Erythroblast (primary cell): ENCODE measurements at regions not wholly inside any gene's neighbourhood (a gene's known extent, or its start where the extent isn't known, plus 50 kb on each side); places are given as distances from the start of the nearest gene placed in this dataset.

Experiments
- GATA1 ChIP-seq: IDR thresholded peaks from 2 replicates; pipeline ENCODE4 v1.6.1; 2011; ENCODE audit warnings: low read depth, mild to moderate bottlenecking, control low read depth, low read length, moderate library complexity
- POLR2A ChIP-seq: IDR thresholded peaks from 2 replicates; pipeline ENCODE4 v1.6.1; 2011; ENCODE audit warnings: mild to moderate bottlenecking, low read length

DNA sequence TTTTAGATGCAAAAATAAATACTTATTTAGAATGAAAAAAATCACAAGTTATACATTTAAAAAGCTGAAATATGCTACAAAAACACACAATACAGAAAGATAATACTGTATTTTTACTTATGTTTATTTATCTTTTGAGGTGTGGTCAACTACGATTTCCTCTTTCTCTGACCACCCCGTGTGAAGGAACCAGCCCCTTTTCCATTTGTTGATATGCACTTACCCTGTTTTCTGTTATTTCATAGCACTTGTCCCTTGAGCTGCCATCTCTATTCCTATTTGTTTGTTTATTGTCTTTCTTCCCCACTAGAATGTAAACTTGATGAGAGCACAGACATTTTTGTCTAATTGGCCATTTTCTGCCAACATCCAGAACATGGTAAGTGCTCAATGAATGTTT, 460.5 kb upstream of the TRIB2 start:
- TF ChIP-seq POLR2A (no peak), GATA1 (no peak)
